Neural cell (in vitro differentiated cells): ENCODE measurements at regions not wholly inside any gene's neighbourhood (a gene's known extent, or its start where the extent isn't known, plus 50 kb on each side); places are given as distances from the start of the nearest gene placed in this dataset.

Experiments
- EP300 ChIP-seq: fragments of 450-650 bp; conservative IDR thresholded peaks from 2 replicates; pipeline ENCODE4 v1.6.1; 2014; ENCODE audit warnings: antibody characterized with exemption, mild to moderate bottlenecking, moderate library complexity; ENCODE audit not compliant: poor library complexity, severe bottlenecking
- EZH2 ChIP-seq: fragments of 200-600, 300-800 bp; shearing (Covaris generic), sonication (generic); IDR thresholded peaks from 2 replicates; pipeline ENCODE4 v1.6.1; 2014; ENCODE audit warnings: antibody characterized with exemption, low read length, borderline replicate concordance, mild to moderate bottlenecking; ENCODE audit not compliant: insufficient read depth, poor library complexity, severe bottlenecking
- MXI1 ChIP-seq: fragments of 450-650 bp; conservative IDR thresholded peaks from 2 replicates; pipeline ENCODE4 v1.6.1; 2014; ENCODE audit warnings: antibody characterized with exemption, mild to moderate bottlenecking; ENCODE audit not compliant: poor library complexity, severe bottlenecking
- RAD21 ChIP-seq: fragments of 450-650 bp; conservative IDR thresholded peaks from 2 replicates; pipeline ENCODE4 v1.6.1; 2014; ENCODE audit warnings: antibody characterized with exemption, mild to moderate bottlenecking, moderate library complexity
- TF ChIP-seq, protein P1 (sequence below): fragments of 450-650 bp; IDR thresholded peaks from 2 replicates; pipeline ENCODE4 v1.5.1; 2014; ENCODE audit warnings: antibody characterized with exemption, mild to moderate bottlenecking, moderate library complexity; ENCODE audit not compliant: poor library complexity, severe bottlenecking
- TF ChIP-seq, protein P2 (sequence below): IDR thresholded peaks from 2 replicates; pipeline ENCODE4 v1.6.1; 2012; ENCODE audit warnings: borderline replicate concordance

DNA sequence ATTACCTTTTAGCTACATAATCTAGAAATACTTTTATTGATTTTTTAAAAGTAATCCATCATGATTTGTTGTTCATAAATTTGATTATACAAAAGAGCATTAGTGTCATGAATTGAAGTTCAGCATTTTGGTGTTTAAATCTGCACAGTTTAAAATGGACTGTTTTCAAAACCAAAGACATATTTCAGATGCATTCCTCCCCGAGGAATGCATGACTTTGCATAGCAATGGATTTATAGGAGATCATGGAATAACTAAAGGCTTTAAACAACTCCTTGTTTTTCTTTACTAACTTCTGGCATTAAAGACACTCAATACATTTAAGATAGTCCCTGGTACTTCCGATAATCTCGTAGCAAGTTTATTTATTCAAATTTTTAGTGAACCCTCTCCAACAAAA is 863.1 kb upstream of the TMPRSS15 start:
- TF ChIP-seq EZH2 (no peak), RAD21 (no peak), EP300 (no peak), MXI1 (no peak)
- TF ChIP-seq, protein P1, sequence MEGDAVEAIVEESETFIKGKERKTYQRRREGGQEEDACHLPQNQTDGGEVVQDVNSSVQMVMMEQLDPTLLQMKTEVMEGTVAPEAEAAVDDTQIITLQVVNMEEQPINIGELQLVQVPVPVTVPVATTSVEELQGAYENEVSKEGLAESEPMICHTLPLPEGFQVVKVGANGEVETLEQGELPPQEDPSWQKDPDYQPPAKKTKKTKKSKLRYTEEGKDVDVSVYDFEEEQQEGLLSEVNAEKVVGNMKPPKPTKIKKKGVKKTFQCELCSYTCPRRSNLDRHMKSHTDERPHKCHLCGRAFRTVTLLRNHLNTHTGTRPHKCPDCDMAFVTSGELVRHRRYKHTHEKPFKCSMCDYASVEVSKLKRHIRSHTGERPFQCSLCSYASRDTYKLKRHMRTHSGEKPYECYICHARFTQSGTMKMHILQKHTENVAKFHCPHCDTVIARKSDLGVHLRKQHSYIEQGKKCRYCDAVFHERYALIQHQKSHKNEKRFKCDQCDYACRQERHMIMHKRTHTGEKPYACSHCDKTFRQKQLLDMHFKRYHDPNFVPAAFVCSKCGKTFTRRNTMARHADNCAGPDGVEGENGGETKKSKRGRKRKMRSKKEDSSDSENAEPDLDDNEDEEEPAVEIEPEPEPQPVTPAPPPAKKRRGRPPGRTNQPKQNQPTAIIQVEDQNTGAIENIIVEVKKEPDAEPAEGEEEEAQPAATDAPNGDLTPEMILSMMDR, result no peak
- TF ChIP-seq, protein P2, sequence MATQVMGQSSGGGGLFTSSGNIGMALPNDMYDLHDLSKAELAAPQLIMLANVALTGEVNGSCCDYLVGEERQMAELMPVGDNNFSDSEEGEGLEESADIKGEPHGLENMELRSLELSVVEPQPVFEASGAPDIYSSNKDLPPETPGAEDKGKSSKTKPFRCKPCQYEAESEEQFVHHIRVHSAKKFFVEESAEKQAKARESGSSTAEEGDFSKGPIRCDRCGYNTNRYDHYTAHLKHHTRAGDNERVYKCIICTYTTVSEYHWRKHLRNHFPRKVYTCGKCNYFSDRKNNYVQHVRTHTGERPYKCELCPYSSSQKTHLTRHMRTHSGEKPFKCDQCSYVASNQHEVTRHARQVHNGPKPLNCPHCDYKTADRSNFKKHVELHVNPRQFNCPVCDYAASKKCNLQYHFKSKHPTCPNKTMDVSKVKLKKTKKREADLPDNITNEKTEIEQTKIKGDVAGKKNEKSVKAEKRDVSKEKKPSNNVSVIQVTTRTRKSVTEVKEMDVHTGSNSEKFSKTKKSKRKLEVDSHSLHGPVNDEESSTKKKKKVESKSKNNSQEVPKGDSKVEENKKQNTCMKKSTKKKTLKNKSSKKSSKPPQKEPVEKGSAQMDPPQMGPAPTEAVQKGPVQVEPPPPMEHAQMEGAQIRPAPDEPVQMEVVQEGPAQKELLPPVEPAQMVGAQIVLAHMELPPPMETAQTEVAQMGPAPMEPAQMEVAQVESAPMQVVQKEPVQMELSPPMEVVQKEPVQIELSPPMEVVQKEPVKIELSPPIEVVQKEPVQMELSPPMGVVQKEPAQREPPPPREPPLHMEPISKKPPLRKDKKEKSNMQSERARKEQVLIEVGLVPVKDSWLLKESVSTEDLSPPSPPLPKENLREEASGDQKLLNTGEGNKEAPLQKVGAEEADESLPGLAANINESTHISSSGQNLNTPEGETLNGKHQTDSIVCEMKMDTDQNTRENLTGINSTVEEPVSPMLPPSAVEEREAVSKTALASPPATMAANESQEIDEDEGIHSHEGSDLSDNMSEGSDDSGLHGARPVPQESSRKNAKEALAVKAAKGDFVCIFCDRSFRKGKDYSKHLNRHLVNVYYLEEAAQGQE, result no peak
